Lower lobe of right lung (tissue), 2 donors: ENCODE measurements at regions not wholly inside any gene's neighbourhood (a gene's known extent, or its start where the extent isn't known, plus 50 kb on each side); places are given as distances from the start of the nearest gene placed in this dataset.
"Not testable (repeated sequence)": the region's sequence is repeated elsewhere in the genome, so short reads cannot be mapped to it uniquely, and the experiment has no call there.

Experiments
- ATAC-seq, 2 donors: fragments of 200-7000 bp; cut with Tn5 transposase; one replicate each; pipeline ENCODE4 v1.9.1; 2020 to 2022; ENCODE audit warnings: mild to moderate bottlenecking in 2 of 2, moderate library complexity in 2 of 2
- DNase-seq: peaks from one replicate; pipeline ENCODE4 v3.0.0-alpha.2; 2020
- H3K27ac ChIP-seq: fragments of 200-600 bp; one replicate; pipeline ENCODE4 v1.8.0; 2022
- H3K27me3 ChIP-seq: fragments of 200-600 bp; one replicate; pipeline ENCODE4 v1.8.0; 2022; ENCODE audit warnings: low read depth
- H3K36me3 ChIP-seq: fragments of 200-600 bp; one replicate; pipeline ENCODE4 v1.8.0; 2022; ENCODE audit warnings: mild to moderate bottlenecking
- H3K4me1 ChIP-seq: fragments of 200-600 bp; one replicate; pipeline ENCODE4 v1.8.0; 2022
- H3K4me3 ChIP-seq: fragments of 200-600 bp; one replicate; pipeline ENCODE4 v1.8.0; 2022; ENCODE audit warnings: mild to moderate bottlenecking
- H3K9me3 ChIP-seq: fragments of 200-600 bp; one replicate; pipeline ENCODE4 v1.8.0; 2022
- intact Hi-C: fragments of 100-400 bp; cut with DNase I; formaldehyde crosslinking; loops from one replicate; pipeline ENCODE4 v1.11.0; 2022
- TF ChIP-seq, protein P1 (sequence below): fragments of 200-600 bp; IDR thresholded peaks from one replicate; pipeline ENCODE4 v1.8.0; 2022; ENCODE audit warnings: antibody characterized with exemption, mild to moderate bottlenecking
- donor health status: DM: no; HTN: yes; CAD: no; lungs with severe emphysema.

DNA sequence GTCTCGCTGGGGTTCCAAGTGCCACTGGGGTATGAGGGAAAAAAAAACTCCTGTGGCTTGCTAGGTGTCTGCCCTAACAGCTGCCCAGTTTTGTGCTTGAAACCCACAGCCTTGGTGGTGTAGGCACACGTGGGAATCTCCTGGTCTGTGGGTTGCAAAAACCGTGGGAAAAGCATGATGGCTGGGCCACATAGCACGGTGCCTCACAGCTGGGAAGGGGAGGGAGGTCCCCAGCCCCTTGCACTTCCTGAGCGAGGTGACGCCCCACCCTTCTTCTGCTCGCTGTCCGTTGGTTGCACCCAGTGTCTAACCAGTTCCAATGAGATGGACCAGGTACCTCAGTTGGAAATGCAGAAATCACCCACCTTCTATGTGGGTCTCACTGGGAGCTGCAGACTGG is 144.3 kb downstream of the KBTBD8 start:
- ATAC-seq (no peak), DNase-seq (no peak)
- no peaks in the 10 kb centered on the region for H3K9me3 ChIP-seq
- H3K4me3 ChIP-seq: no peak overlapping the region
- H3K4me1 ChIP-seq: no peaks in the 10 kb centered on the region
- no peaks in the 10 kb centered on the region for H3K36me3 ChIP-seq
- H3K27ac ChIP-seq: no peak overlapping the region
- intact Hi-C loops: no loop called here
- H3K27me3 ChIP-seq: no peaks in the 10 kb centered on the region
- TF ChIP-seq, protein P1, sequence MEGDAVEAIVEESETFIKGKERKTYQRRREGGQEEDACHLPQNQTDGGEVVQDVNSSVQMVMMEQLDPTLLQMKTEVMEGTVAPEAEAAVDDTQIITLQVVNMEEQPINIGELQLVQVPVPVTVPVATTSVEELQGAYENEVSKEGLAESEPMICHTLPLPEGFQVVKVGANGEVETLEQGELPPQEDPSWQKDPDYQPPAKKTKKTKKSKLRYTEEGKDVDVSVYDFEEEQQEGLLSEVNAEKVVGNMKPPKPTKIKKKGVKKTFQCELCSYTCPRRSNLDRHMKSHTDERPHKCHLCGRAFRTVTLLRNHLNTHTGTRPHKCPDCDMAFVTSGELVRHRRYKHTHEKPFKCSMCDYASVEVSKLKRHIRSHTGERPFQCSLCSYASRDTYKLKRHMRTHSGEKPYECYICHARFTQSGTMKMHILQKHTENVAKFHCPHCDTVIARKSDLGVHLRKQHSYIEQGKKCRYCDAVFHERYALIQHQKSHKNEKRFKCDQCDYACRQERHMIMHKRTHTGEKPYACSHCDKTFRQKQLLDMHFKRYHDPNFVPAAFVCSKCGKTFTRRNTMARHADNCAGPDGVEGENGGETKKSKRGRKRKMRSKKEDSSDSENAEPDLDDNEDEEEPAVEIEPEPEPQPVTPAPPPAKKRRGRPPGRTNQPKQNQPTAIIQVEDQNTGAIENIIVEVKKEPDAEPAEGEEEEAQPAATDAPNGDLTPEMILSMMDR: no peak

DNA sequence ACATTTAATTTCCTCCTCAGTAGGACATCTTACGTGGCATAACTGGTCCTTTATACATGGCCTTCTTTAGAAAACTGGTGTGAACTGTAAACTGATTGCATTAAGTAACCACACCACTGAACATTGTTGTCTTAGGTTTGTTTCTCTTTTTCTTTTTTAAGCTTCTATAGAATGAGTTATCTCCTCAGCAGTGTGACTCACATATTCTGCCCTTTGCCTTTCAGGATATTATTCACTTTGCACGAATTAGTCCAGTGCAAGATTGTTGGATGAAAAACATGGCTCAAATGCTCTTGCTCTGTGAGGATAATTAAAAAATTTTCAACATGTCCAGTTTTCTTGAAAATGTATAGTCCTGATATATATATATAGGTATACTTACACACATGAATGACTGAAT is 147.6 kb downstream of the KBTBD8 start:
- no peak overlapping the region for H3K27ac ChIP-seq
- H3K4me3 ChIP-seq: no peak overlapping the region
- H3K4me1 ChIP-seq: no peaks in the 10 kb centered on the region
- no peaks in the 10 kb centered on the region for H3K36me3 ChIP-seq
- TF ChIP-seq, protein P1: no peak
- no peaks in the 10 kb centered on the region for H3K27me3 ChIP-seq
- intact Hi-C loops: no loop called here
- no peak for DNase-seq
- ATAC-seq: no peak
- no peaks in the 10 kb centered on the region for H3K9me3 ChIP-seq

- Histone ChIP-seq H3K9me3 (no peaks in the 10 kb centered on the region), H3K36me3 (no peaks in the 10 kb centered on the region), H3K4me3 (no peak overlapping the region), H3K27me3 (no peaks in the 10 kb centered on the region), H3K4me1 (no peaks in the 10 kb centered on the region), H3K27ac (no peak overlapping the region)
- DNase-seq (peak; percentile 49), ATAC-seq (peak; percentile 55 to 58)
- intact Hi-C loops: no loop called here
- TF ChIP-seq, protein P1: no peak
Measured at GRCh38 chr3:67154429-67154828, 156.3 kb downstream of the KBTBD8 start.

DNA sequence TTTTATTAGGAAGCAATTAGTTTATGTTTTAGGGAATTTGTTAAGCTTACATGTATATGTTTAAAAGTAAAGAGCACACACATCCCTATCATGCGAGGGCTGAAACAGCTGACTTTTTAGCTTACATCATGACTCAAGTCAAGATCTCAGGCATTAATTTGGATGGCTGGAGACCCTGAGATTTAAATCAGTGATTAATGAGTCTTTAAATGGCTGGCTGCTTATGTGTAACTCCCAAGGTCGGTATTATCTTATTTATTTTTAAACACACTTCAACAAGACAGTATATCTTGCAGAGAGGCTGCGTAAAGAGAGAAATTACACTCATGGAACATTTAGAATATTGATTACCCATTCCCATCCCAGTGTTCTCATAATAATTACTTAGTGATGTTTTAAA is 169.4 kb downstream of the KBTBD8 start:
- DNase-seq: no peak
- H3K4me3 ChIP-seq: no peak overlapping the region
- intact Hi-C loops: no loop called here
- ATAC-seq: no peak
- H3K36me3 ChIP-seq: no peaks in the 10 kb centered on the region
- no peaks in the 10 kb centered on the region for H3K27me3 ChIP-seq
- TF ChIP-seq, protein P1: no peak
- H3K4me1 ChIP-seq: no peaks in the 10 kb centered on the region
- H3K9me3 ChIP-seq: no peaks in the 10 kb centered on the region
- no peak overlapping the region for H3K27ac ChIP-seq

- H3K4me3 ChIP-seq: no peak overlapping the region
- no peak overlapping the region for H3K27ac ChIP-seq
- H3K27me3 ChIP-seq: no peaks in the 10 kb centered on the region
- no peaks in the 10 kb centered on the region for H3K4me1 ChIP-seq
- DNase-seq (no peak), ATAC-seq (no peak)
- H3K36me3 ChIP-seq: no peaks in the 10 kb centered on the region
- TF ChIP-seq, protein P1: no peak
- intact Hi-C loops: no loop called here
- H3K9me3 ChIP-seq: peaks cover 14% of the 10 kb centered on the region
Measured at GRCh38 chr3:67171841-67172240, 173.7 kb downstream of the KBTBD8 start.

DNA sequence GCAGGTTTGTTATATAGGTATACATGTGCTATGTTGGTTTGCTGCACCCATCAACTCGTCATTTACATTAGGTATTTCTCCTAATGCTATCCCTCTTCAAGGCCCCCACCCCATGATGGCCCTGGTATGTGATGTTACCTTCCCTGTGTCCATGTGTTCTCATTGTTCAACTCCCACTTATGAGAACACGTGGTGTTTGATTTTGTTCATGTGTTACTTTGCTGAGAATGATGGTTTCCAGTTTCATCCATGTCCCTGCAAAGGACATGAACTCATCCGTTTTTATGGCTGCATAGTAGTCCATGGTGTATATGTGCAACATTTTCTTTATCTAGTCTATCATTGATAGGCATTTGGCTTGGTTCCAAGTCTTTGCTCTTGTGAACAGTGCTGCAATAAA is 175.0 kb downstream of the KBTBD8 start:
- H3K4me1 ChIP-seq, ATAC-seq, H3K4me3 ChIP-seq, H3K27ac ChIP-seq, intact Hi-C loops, H3K36me3 ChIP-seq, DNase-seq, H3K27me3 ChIP-seq: not testable (repeated sequence)
- peaks cover 14% of the 10 kb centered on the region for H3K9me3 ChIP-seq
